T-helper 2 cell treated with Interferon-gamma antibody and Interleukin-4, amounts not matched to agents 5 μg/mL and 100 μg/mL, for 36 hours (primary cell): ENCODE measurements at regions not wholly inside any gene's neighbourhood (a gene's known extent, or its start where the extent isn't known, plus 50 kb on each side); places are given as distances from the start of the nearest gene placed in this dataset.

ENCODE experiments used
- DNase-seq: peaks from one replicate; pipeline ENCODE4 v3.0.0; 2021; ENCODE audit warnings: low spot score
- H3K27ac Mint-ChIP-seq: one replicate; pipeline ENCODE4 v1.8.0; 2021; ENCODE audit warnings: mild to moderate bottlenecking, mixed read lengths
- H3K27me3 Mint-ChIP-seq: one replicate; pipeline ENCODE4 v1.8.0; 2021; ENCODE audit warnings: low read depth, mixed read lengths
- H3K36me3 Mint-ChIP-seq: one replicate; pipeline ENCODE4 v1.8.0; 2021; ENCODE audit warnings: low read depth, mixed read lengths
- H3K4me1 Mint-ChIP-seq: one replicate; pipeline ENCODE4 v1.8.0; 2021; ENCODE audit warnings: low read depth, mixed read lengths
- H3K4me3 Mint-ChIP-seq: one replicate; pipeline ENCODE4 v1.8.0; 2022; ENCODE audit warnings: mild to moderate bottlenecking, moderate library complexity, mixed read lengths
- H3K9me3 Mint-ChIP-seq: one replicate; pipeline ENCODE4 v1.8.0; 2021; ENCODE audit warnings: mixed read lengths

DNA sequence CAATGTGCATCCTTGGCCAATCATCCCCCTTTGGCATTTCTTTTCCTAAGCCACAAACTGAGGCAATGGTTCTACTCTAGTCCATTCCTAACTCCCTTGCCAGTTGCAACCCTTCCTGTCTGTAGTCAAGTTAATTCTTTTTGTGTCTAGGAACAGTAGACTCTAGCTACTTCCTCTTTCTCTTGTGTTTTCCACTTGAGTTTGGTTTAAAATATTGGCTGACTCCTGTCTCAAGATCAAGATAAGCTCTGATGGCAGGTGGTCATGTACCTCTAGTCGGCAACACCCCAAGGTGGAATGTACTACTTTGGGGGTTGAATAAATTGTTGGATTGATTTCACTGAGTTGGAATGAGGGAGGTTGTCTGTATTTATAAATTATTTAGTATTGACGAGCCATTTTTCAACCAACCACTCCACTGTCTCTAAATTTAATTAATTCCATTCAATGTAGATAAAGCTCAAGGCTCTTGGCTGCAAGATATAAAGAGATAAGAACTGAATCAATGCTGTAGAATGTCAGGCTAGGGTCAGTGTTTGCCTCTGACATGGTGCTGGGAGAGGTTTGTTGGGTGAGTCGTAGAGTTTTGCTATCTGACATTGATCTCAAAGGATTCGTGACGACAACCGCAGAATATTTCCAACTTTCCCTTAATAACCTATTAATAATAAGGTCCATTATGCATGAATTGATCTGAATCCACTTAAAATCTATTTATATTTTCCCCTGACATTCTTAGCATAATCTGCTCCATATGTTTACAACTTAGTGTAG is 188.7 kb upstream of the APCDD1 start:
- no peaks in the 10 kb centered on the region for H3K27me3 Mint-ChIP-seq
- no peak for DNase-seq
- H3K4me1 Mint-ChIP-seq: no peaks in the 10 kb centered on the region
- H3K9me3 Mint-ChIP-seq: no peaks in the 10 kb centered on the region
- H3K4me3 Mint-ChIP-seq: no peak overlapping the region
- no peaks in the 10 kb centered on the region for H3K36me3 Mint-ChIP-seq
- H3K27ac Mint-ChIP-seq: no peak overlapping the region

DNA sequence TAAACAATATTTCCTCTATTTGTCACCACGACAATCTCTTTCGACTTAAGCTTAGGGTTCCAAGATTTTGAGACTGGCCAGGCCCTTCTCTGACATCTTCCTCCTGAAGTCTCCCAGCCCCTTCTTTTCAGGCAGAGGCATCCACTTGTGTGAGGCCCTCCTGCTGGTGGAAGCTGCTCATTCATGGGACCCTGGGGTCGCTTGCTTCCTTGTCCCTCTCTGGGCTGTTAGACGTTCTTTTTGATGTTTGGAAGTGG is 188.2 kb upstream of the APCDD1 start:
- DNase-seq: no peak
- Mint-ChIP-seq H3K4me3 (no peak overlapping the region), H3K27me3 (no peaks in the 10 kb centered on the region), H3K27ac (no peak overlapping the region), H3K9me3 (no peaks in the 10 kb centered on the region), H3K4me1 (no peaks in the 10 kb centered on the region), H3K36me3 (no peaks in the 10 kb centered on the region)

DNA sequence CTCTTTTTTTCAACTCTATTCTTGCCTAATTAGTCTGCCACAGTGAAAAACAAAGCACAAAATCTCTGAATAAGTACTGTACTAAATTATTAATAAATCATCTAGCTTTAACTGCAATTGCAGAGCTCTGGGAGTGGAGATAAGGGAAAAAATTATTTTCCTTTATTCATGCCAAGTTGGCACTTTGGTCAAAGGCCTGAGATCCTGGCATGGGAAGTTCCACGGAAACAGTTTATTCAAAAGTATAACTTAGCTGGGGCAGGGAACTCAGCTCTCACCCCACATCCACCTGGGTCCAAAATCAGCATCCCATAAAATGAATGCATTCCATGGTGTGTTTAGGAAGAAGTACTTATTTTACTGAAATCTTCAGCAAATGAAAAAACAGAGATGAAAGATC is 185.2 kb upstream of the APCDD1 start:
- no peaks in the 10 kb centered on the region for H3K4me1 Mint-ChIP-seq
- no peak overlapping the region for H3K27ac Mint-ChIP-seq
- H3K4me3 Mint-ChIP-seq: no peak overlapping the region
- DNase-seq: no peak
- H3K36me3 Mint-ChIP-seq: no peaks in the 10 kb centered on the region
- H3K9me3 Mint-ChIP-seq: no peaks in the 10 kb centered on the region
- no peaks in the 10 kb centered on the region for H3K27me3 Mint-ChIP-seq

DNA sequence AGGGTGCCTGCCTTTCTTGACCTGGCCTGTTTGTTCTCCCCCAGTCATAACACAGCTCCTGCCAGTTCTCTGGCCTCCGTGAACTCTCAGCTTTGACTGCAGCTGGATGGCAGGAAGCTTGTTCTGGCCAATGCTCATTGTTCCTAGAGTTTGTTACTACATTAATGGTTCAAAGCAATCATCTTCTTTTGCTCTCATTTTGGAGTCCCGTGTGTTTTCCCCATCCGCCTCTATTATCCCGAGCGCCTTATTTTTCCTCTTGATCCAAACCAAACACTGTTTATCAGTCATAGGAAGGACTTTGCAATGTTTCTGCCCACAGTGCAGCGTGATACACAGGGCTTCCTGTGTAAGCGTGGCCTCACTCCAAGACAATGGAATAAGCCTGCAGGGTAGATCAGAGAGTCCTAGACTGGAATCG is 184.3 kb upstream of the APCDD1 start:
- H3K27me3 Mint-ChIP-seq: no peaks in the 10 kb centered on the region
- no peak for DNase-seq
- no peak overlapping the region for H3K4me3 Mint-ChIP-seq
- H3K9me3 Mint-ChIP-seq: no peaks in the 10 kb centered on the region
- H3K27ac Mint-ChIP-seq: no peak overlapping the region
- no peaks in the 10 kb centered on the region for H3K36me3 Mint-ChIP-seq
- H3K4me1 Mint-ChIP-seq: no peaks in the 10 kb centered on the region

DNA sequence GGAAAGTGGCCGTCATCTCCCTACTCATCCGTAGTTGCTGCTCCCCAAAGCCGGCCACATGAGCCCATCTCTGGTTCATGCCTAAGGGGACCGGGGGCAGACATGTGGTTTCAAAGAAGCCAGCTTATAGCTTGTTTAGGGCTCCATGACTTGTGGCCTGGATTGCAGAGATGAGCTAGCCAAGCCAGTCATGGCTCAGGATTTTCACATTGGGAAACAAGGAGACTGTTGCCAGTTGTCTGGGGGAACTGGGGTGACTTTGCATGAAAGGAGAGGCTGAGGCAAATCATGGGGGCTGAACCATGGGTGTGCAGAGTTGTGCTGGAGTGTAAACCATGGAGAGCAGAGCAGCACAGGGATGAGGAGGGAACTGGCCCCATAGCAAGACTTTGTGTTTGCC is 183.0 kb upstream of the APCDD1 start:
- Mint-ChIP-seq H3K27me3 (no peaks in the 10 kb centered on the region), H3K4me3 (no peak overlapping the region), H3K27ac (no peak overlapping the region), H3K36me3 (no peaks in the 10 kb centered on the region), H3K4me1 (no peaks in the 10 kb centered on the region), H3K9me3 (no peaks in the 10 kb centered on the region)
- DNase-seq: no peak

DNA sequence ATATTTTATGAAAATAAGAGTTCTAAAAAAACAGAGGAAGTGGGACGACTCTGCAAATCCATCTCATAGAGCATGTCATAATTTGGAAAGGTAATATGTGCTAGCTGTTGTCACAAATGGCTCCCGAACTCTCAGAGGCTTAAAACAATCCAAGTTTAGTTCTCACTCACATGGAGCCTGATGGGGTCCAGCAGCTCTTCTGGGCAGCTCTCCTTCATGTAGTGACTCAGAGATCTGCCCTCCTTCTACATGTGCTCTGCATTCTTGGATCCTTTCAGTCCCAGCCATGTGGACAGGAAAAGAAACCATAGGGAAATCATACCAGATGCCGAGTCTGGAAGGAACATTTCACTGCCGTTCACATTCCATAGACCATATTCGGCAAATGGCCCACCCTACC is 180.1 kb upstream of the APCDD1 start:
- DNase-seq: no peak
- no peak overlapping the region for H3K4me3 Mint-ChIP-seq
- H3K4me1 Mint-ChIP-seq: peaks cover under 1% of the 10 kb centered on the region
- no peak overlapping the region for H3K27ac Mint-ChIP-seq
- no peaks in the 10 kb centered on the region for H3K36me3 Mint-ChIP-seq
- H3K9me3 Mint-ChIP-seq: no peaks in the 10 kb centered on the region
- H3K27me3 Mint-ChIP-seq: no peaks in the 10 kb centered on the region

DNA sequence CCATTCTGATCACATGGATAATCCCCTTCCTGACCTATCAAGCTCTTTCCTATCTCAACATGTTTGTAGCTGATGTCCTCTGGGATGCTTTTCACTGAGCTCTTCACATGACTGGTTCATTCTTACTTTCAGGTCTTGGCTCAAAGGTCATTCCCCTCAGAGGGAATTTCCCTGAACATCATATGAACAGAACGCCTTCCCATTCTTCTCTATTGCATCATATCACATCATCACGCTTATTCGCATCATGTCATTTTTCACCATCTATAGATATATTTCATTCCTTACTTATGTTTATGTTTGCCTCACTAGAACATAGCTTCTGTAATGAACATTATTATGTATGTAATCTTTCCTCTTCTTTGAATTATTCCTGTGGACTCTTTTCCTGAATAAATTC is 178.9 kb upstream of the APCDD1 start:
- H3K4me3 Mint-ChIP-seq: no peak overlapping the region
- H3K27ac Mint-ChIP-seq: no peak overlapping the region
- H3K4me1 Mint-ChIP-seq: peaks cover 2% of the 10 kb centered on the region
- H3K27me3 Mint-ChIP-seq: no peaks in the 10 kb centered on the region
- H3K9me3 Mint-ChIP-seq: no peaks in the 10 kb centered on the region
- no peak for DNase-seq
- no peaks in the 10 kb centered on the region for H3K36me3 Mint-ChIP-seq

DNA sequence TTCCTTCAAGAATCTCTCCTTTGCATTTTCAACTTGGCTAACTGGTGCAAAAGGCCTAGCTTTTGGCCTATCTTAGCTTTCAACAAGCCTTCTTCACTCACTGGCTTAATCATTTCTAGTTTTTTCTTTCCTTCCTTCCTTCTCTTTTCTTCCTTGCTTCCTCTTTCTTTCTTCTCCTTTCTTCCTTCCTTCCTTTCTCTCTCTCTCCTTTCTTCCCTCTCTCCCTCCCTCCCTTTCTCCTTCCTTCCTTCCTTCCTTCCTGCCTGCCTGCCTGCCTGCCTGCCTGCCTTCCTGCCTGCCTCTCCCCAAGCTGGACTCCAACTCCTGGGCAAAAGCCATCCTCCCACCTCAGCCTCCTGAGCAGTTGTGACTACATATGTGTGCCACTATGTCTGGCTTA is 176.2 kb upstream of the APCDD1 start:
- H3K36me3 Mint-ChIP-seq: no peaks in the 10 kb centered on the region
- no peak for DNase-seq
- no peaks in the 10 kb centered on the region for H3K9me3 Mint-ChIP-seq
- H3K27ac Mint-ChIP-seq: no peak overlapping the region
- H3K27me3 Mint-ChIP-seq: no peaks in the 10 kb centered on the region
- H3K4me1 Mint-ChIP-seq: peaks cover 2% of the 10 kb centered on the region
- no peak overlapping the region for H3K4me3 Mint-ChIP-seq

DNA sequence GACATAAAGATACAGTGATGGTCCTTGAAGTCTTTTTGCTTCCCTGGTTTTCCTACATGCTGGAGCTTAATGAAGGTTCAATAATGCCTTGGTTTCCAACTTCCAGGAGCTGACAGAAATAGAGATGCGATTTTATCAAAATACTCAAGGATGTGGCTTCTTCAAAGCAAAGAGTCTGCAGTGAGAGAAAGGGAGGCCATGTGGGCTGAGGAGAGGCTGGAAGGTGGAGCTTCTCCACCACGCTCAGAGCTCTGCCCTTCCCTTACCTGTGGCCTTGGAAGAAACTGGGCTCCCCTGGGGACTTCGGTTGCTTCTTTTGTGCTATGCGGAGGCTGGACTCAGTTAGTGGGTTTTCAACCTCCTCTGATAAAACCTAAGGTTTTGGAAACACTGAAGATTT is 175.0 kb upstream of the APCDD1 start:
- Mint-ChIP-seq H3K4me1 (peaks cover 2% of the 10 kb centered on the region), H3K36me3 (no peaks in the 10 kb centered on the region), H3K27me3 (no peaks in the 10 kb centered on the region), H3K4me3 (no peak overlapping the region), H3K27ac (no peak overlapping the region), H3K9me3 (no peaks in the 10 kb centered on the region)
- no peak for DNase-seq

DNA sequence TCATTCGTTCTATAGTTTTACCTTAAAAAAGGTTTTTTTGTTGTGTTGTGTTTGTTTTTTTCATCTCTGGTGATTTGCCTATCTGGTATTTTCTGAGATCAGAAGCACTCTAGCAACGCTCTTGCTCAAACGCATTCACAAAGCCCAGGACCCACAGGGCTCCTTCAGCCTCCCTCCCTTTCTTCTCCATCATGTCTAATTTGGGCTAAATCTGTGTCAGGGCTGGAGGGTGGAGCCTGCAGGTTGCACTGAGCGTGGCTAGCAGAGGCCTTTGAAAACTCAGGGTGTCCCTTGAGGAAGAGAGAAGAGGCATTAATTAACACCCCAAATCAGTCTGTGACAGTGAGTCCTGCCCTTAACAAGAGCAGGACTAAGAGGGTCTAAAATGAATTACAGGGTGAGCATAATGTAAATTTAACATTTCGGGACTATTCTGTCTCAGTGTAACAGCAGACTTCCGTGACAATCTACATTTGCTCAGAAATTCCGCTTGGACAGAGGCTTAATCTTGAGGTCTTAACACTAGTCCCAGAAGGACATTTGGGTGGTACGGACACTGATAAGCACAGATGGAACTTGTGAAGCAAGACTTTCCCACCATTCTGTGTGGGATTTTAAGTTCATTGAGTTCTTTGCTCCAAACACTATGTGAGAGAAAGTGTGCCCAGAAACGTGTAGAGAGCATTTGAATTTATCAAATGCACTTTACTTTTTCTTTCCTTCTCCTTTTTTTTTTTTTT is 174.4 kb upstream of the APCDD1 start:
- no peak for DNase-seq
- no peaks in the 10 kb centered on the region for H3K36me3 Mint-ChIP-seq
- no peaks in the 10 kb centered on the region for H3K27me3 Mint-ChIP-seq
- H3K4me1 Mint-ChIP-seq: peaks cover 2% of the 10 kb centered on the region
- no peak overlapping the region for H3K4me3 Mint-ChIP-seq
- H3K9me3 Mint-ChIP-seq: no peaks in the 10 kb centered on the region
- no peak overlapping the region for H3K27ac Mint-ChIP-seq

DNA sequence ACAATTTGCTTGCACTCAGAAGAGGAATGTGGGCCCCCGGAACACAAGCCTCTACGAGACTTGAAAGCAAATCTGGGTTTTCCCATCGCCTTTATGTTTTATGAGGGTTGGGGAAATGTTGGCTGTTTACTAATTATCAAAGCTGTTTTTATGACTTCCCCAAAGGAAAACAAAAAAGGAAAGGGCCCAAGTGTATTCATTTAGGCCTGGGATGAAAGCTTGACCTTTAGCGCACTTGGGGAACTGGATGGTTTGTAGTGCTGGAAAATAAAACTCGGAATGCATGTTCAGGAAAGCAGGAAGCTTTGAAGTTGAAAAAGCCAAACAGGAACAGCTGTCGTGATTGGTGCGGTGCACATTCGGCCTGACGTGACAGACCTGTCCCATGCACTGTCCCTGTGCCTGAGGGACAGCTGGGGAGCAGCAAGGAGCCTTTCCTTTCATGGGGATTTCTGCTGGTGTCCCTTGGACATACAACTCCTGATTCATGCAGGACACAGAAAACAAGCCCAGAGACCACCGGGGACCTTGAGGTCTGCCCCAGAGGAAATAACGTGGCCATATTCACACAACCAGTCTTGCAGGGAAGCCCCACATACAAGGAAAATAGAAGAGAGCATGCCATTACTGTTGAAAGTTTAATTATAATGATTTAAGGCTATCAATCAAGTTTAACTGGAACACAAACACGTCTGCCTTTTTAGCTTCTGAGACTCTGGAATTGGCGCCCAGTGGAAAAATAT is 169.7 kb upstream of the APCDD1 start:
- DNase-seq: no peak
- H3K4me3 Mint-ChIP-seq: no peak overlapping the region
- H3K4me1 Mint-ChIP-seq: no peaks in the 10 kb centered on the region
- H3K27ac Mint-ChIP-seq: no peak overlapping the region
- H3K27me3 Mint-ChIP-seq: no peaks in the 10 kb centered on the region
- no peaks in the 10 kb centered on the region for H3K36me3 Mint-ChIP-seq
- H3K9me3 Mint-ChIP-seq: peaks cover 8% of the 10 kb centered on the region

DNA sequence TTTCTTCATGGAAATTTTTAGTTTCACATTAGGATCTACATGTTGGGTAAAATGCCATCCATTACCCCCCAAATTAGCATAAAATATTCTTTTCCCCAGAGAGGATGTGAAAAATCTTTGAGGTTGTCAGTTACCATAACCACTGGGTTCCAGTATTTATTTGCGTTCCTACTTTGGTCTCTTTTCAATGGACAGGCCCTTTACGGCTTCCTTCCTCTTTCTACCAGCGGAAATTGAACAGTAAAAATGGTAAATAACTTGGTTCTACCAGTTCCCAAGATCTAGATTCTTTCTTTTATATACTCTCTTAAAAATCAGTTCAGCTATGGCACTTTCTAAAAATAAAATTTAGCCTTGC is 169.2 kb upstream of the APCDD1 start:
- H3K27me3 Mint-ChIP-seq: no peaks in the 10 kb centered on the region
- peaks cover 8% of the 10 kb centered on the region for H3K9me3 Mint-ChIP-seq
- H3K4me1 Mint-ChIP-seq: no peaks in the 10 kb centered on the region
- no peaks in the 10 kb centered on the region for H3K36me3 Mint-ChIP-seq
- no peak for DNase-seq
- H3K27ac Mint-ChIP-seq: no peak overlapping the region
- no peak overlapping the region for H3K4me3 Mint-ChIP-seq

DNA sequence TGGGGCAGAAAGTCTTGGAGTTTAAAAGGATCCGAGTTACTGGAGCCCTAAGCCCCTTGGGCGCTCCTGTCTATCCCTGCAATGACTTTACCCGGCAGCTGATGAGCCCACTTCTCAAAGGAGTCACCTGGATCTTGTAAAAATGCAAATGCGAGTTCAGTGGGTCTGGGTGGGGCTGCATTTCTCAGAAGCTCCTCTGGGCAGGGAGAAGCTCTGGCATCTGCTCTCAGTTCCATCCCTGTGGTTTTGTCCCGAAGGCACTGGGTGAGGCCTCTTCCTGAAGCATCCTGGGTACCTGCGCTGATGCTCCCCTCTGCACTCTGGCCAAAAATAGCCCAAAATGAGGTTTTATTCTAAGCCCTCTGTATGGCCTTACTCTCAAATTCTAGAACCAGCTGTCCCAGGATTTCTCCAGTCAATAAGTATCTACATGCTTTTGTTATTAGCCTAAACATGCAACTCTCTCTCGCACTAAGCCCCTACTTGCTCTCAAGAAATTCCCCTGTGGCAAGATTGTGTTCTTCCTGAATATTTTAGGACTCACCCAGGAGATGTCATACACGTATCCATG is 167.8 kb upstream of the APCDD1 start:
- H3K4me1 Mint-ChIP-seq: no peaks in the 10 kb centered on the region
- no peak for DNase-seq
- H3K36me3 Mint-ChIP-seq: no peaks in the 10 kb centered on the region
- peaks cover 8% of the 10 kb centered on the region for H3K9me3 Mint-ChIP-seq
- no peak overlapping the region for H3K4me3 Mint-ChIP-seq
- no peak overlapping the region for H3K27ac Mint-ChIP-seq
- no peaks in the 10 kb centered on the region for H3K27me3 Mint-ChIP-seq

DNA sequence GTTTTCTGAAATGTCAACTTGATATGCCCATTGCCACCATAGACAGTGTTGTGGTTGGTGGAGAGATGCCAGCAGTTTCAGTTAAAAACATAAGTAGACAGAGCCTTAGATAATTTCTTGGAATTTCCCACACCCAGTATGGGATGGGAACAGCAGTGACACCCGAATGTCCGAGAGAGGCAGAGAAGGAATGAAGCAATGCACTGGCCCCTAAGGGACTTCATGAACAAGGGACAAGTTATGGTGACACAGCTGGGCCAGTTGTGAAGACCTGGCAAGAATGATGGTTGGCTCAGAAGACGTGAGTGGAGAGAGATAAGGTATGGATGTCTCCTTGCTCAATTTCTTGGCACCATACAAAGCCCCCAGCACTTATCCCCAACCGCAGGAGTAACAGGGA is 165.2 kb upstream of the APCDD1 start:
- Mint-ChIP-seq H3K27me3 (no peaks in the 10 kb centered on the region), H3K4me3 (no peak overlapping the region), H3K4me1 (no peaks in the 10 kb centered on the region), H3K36me3 (no peaks in the 10 kb centered on the region), H3K27ac (no peak overlapping the region), H3K9me3 (peaks cover 8% of the 10 kb centered on the region)
- DNase-seq: no peak
